Right renal cortex interstitium (tissue), 3 donors: ENCODE measurements at regions not wholly inside any gene's neighbourhood (a gene's known extent, or its start where the extent isn't known, plus 50 kb on each side); places are given as distances from the start of the nearest gene placed in this dataset.
"Not testable (repeated sequence)": the region's sequence is repeated elsewhere in the genome, so short reads cannot be mapped to it uniquely, and the experiment has no call there.

Experiments used
- DNase-seq, 3 donors: peaks; one replicate each; pipeline ENCODE4 v3.0.0-alpha.2; 2013; ENCODE audit warnings: low read depth in 3 of 3, low spot score in 2 of 3

DNA sequence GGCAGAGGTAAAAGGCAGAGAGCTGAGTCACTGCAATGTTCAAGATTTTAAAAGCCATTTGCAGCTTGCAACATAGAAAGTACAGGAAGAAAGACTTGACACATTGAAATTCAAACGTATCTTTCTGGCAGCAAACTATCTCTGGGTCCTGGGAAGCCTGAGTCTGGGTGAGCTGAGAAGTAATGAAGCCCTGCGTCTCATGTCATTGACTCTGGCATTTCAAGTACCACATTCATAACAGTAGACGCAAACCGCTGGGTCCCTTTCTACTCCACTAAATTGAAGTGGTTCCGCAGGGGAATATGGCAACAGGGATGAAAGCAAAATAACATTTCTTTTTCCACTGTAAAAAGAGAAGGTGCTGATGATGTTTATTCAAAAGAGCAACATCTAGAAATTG, 694.3 kb downstream of the BRINP1 start:
- no peak for DNase-seq

DNA sequence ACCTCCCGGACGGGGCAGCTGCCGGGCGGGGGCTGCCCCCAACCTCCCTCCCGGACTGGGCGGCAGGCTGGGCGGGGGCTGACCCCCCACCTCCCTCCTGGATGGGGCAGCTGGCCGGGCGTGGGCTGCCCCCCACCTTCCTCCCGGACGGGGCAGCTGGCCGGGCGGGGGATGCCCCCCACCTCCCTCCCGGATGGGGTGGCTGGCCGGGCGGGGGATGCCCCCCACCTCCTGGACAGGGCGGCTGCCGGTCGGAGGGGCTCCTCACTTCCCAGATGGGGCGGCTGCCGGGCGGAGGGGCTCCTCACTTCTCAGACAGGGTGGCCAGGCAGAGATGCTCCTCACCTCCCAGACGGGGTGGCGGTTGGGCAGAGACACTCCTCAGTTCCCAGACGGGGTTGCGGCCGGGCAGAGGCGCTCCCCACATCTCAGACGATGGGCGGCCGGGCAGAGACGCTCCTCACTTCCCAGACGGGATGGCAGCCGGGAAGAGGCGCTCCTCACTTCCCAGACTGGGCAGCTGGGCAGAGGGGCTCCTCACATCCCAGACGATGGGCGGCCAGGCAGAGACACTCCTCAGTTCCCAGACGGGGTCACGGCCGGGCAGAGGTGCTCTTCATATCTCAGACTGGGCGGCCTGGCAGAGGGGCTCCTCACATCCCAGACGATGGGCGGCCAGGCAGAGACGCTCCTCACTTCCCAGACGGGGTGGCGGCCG, 691.1 kb downstream of the BRINP1 start:
- DNase-seq: not testable (repeated sequence)

DNA sequence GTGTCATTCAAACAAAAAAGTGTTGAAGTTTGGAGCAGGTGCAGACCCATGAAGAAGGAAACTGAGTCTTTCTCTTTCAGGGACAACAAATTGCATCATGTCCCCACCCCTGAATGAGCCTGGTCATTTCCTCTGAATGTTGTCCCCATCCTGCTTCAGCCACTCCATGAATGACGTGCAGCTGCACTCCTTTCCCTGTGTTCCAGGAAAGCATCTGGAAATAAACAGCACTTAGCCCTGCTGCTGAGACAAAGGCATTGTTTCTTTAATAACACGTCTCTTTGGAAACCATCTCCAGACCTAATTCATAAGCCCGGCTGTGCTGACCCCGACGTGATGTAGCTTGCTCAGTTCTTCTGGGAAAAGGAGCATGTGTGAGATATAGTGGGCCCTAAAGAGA, 682.3 kb downstream of the BRINP1 start:
- no peak for DNase-seq

DNA sequence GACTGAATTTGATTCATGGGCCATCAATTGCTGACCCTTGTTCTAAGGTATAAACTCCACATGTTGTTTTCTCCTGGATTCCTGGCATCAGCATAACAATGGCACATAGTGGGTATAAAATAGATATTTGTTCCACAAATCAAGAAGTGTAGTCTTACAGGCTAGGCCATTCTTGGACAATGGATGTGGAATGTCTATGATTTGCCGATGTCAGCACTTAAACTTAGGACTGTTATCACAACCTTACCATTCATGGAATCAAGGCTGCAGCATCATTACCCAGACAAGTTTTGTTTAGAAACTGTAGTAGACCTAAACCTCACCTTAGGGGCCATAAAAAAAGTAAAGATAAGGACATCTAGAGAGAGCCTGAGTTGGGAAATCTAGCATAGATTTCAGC, 680.0 kb downstream of the BRINP1 start:
- DNase-seq: no peak

DNA sequence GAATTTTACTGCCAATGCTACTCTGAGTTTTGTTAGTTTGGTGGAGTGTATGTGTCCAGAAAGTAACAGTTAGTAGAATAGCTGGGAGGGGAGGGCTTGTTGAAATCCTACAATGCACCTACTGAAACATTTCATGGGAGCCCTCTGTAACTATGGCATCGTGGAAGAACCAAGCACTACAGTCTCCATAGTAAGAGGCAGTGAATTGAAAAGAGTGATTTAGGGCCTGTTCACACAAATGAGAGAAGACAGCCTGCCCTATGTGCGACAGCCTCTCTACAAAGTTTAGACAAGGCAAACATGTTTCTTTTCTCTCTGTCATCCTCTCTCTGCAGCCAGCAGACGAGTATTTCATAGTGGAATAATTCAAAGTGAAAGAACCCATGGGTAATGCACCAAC, 676.6 kb downstream of the BRINP1 start:
- DNase-seq: no peak

DNA sequence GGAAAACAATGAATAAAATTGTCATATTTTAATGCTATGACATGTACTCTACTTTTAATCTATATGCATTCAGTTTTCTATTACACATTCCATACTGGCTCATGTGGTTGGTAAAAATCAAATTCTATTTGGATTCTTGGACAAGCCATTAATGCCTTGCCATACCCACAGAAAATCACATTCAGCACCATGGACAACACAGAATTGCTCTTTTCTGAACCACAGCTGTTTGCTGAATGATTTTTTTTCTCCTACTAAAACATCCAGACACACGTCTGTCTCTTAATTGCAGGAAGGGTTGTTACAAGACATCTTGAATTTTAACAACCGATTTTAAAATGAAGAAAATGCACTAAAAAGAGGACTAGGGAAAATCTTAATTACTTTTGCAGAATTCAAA, 675.6 kb downstream of the BRINP1 start:
- no peak for DNase-seq

DNA sequence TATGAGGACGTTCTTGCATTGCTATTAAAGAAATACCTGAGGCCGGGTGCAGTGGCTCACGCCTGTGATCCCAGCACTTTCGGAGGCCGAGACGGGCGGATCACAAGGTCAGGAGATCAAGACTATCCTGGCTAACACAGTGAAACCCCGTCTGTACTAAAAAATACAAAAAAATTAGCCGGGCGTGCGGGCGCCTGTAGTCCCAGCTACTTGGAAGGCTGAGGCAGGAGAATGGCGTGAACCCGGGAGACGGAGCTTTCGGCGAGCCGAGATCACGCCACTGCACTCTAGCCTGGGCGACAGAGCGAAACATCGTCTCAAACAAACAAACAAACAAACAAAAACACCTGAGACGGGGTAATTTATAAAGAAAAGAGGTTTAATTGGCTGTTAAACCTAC, 674.0 kb downstream of the BRINP1 start:
- not testable (repeated sequence) for DNase-seq

DNA sequence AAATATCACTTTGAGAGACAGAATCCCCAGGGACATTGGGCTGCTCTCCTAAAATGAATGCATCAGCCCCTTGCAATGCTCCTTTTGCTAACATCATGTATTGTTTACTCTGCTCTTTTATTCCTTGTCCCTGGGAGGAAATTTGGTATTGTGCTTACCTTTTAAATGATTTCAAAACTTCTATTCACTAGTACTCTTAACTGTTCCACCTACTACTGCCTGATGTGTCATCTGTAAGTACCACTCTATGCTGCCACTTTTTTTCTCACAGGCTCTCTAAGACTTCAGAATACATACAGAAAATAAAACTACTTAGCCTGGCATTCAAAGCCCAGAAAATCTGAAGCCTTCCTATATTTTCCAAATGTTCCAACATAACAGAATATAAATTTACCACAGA, 667.2 kb downstream of the BRINP1 start:
- no peak for DNase-seq

DNA sequence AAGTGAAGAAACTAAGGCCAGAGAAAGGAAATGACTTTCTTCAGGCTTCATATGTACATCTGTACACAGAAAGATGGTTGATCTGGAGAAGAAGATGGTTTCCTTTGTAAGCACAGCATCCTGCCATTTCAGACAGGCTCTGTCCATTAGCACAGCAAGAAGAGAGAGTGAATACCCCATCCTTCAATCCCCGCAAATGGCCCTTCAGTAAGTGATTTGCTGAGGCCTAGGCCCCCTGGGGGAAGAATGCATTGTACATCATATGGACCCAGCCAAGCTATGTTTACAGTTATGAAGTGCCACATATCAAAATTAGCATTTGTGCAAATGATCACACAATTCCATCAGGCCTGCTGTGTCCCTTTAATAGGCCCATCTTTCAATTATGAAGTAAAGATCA, 657.4 kb downstream of the BRINP1 start:
- no peak for DNase-seq

DNA sequence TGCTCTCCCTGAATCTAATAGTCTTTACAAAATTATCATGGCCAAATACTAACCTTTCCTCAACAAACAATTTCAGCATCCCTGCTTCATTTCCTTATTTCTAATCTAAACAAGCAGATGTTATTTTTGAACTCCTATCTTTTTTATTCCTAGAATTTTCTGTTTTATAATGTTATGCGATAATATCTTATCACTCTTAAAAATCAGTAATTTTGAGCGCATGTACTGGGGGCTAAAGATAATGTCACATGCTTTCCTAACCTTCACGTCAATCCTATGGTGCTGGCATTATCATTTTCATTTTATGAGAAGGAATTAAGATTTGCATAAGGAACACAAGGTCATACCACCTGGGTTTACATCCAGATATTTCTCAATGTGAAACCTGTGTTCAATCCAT, 648.0 kb downstream of the BRINP1 start:
- no peak for DNase-seq

DNA sequence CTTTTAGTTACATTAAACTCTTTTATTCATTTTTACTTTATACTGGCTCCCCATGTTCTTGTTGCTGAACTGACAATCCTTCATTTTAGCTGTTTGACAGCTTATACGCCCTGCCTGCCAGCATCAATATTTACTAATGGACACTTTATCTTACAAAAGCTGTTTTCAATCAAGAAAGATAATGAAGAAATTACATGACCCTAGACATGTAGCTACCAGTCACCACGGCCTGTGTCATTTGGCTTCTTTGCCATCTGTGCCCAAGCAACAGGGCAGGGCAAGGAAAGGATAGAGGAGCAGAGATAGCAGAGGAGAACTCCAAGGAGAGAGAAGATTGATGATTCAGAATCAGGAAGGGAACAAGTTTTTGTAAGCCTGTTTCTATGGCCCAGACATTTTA, 647.3 kb downstream of the BRINP1 start:
- DNase-seq: no peak

DNA sequence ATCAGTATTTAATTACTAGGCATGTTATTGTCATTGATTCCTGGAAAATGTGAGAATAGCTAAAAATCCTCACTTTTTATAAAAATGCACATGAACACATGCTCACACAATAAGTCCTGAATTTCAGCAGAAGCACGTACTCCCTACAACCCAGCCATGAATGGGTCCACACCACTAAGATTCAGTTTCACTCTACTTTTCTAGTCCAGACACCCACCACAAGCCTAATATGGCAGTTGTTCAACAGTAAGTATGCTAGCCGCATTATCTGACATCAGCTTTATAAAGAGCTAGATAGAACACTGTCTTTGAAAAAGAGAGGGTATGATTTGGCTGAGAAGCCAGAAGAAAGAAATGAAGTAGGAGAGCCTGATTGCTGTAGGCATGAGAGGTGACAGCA, 639.3 kb downstream of the BRINP1 start:
- no peak for DNase-seq

DNA sequence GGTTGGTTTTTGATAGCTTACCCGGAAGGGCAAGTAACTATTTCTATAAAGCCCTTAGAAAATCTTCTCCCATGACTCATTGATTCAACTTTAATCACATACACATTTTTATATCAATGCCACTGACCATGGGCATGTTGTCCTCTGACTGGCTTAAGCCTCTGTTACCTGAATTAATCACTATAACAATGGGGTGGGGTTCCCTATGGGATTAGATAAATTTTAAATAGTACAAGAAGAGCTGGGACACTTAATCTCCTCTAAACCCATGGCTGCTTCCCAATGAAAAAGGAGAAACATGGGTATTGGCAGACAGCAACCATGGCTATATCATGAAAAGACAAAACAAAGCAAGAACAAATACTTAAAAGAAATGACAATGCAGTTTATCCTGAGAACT, 636.2 kb downstream of the BRINP1 start:
- no peak for DNase-seq

DNA sequence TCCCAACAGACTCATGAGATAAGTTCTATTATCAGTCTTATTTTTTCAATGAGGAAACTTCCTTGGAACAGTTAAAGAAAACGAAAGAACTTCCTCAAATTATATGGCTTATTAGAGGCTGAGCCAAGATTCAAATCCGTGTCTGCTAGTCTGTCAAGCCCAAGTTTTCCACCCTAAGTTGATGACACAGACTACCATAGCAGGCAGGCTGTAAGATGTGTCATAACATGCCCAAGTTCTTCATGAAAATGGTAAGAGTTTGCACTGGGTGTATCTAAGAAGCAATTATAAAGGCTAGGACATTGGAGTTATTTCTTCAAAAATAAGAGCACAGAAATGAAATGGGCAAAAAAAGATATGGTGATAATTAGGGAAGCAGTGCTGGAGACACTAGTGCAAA, 634.5 kb downstream of the BRINP1 start:
- no peak for DNase-seq

DNA sequence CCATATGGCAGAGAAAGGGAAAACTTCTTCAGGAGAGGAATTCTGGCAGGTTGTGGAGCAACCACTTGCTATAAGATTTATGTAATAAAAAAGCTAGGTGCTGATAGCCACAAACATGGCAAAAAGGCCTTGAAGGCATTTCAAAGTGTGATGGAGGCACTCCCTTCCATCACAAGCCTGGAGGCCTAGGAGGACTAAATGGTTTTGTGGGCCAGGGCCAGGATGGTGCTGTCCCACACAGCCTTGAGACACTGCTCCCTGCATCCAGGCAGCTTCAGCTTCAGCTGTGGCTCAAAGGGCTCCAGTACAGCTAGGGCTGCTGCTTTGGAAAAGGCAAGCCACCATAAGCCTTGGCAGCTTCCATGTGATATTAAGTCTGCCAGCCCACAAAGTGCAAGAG, 632.8 kb downstream of the BRINP1 start:
- DNase-seq: no peak

DNA sequence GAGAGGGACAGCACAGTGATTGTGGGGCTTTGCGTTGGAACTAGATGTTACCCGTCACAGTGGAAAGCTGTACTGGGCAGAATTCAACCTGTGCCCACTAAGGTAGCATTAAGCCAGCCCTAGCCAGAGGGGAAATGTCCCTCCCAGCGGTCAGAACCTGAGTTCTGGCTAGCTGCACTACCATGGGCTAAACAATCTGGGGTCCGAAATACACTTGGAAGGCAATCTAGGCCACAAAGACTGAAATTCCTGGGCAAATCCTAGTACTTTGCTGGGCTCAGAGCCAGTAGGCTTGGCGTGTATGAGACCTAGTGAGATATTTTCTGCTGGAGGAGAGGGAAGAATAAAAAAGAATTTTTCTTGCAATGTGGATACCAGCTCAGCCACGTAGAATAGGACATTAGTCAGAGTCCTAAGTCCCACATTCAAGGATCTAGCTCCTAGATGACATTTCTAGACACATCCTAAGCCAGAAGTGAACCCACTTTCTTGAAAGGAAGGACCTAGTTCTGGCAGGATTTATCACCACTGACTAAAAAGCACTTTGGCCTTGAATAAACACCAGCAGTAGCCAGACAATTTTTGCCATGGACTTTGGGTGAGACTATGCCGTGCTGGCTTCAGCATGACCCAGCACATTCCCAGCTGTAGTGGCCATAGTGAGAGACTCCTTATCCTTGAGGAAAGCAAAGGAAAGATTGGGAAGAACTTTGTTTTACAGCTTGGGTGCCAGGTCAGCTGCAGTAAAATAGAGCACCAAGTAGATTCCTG, 618.0 kb downstream of the BRINP1 start:
- DNase-seq: no peak

DNA sequence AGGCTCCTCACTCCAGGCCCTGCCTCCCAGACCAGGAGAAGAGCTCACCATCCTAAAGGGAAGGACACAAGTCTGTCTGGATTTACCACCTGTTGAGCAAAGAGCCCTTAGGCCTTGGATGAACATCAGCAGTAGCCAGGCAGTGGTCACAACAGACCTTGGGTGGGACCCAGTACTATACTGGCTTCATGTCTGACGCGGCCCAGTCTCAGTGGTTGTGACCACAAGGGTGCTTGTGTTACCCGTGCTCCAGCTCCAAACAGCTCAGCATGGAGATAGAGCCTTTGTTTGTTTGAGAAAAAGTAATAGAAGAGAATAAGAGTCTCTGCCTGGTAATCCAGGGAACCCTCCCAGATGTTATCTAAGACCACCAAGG, 617.4 kb downstream of the BRINP1 start:
- DNase-seq: no peak

DNA sequence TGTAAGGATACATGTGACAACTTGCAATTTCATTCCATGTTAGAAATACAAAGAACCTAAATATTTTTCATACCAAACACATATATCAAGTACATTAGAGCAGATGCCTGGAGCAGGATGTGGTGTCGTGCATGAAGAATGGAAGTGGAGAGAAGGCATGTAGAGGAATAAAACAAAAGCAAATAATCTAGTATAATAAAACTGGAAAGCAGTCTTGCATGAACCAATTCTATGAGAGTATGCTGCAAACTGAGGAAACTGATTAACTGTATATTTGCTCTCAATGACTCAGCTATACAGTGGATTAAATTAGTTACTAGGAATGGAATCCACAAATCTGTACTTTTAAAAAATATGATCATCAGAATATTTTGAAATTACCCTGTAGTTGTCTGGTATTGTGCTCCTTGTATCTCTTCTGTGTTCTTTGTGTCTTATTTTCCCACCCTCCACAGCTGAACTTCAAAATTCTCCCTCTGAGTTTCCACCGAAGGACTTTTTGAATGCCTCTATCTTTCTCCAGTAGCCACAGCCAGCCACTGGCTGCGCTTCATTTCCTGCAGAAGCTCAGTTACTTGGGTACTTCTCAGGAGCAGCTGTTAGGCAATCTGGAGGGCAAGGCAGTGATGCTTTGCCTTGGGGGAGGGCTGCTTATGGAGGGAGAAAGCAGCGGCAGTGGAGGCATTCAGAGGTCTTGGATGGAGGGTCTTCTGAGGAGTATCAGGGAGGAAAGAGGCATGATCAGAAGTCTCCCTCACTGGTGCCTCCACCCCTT, 608.0 kb downstream of the BRINP1 start:
- DNase-seq: no peak

DNA sequence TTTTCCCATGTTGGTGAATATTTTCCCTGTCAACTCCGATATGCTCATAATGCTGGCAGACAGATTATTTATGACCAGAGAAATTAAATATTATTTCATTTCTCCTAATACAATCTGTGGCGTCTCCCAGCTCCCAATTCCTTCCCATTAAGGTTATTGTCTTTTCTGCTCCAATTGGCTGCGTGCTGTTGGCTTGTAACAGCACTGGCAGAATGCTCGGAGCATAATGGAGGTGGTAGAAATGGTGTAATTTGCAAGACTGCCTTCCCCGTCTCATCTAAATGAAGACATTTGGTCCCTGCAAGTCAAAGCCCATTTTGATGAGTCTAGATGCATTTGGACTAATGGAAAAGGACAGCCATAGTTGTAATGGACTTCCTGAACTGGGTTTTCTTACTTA, 601.7 kb downstream of the BRINP1 start:
- DNase-seq: no peak

DNA sequence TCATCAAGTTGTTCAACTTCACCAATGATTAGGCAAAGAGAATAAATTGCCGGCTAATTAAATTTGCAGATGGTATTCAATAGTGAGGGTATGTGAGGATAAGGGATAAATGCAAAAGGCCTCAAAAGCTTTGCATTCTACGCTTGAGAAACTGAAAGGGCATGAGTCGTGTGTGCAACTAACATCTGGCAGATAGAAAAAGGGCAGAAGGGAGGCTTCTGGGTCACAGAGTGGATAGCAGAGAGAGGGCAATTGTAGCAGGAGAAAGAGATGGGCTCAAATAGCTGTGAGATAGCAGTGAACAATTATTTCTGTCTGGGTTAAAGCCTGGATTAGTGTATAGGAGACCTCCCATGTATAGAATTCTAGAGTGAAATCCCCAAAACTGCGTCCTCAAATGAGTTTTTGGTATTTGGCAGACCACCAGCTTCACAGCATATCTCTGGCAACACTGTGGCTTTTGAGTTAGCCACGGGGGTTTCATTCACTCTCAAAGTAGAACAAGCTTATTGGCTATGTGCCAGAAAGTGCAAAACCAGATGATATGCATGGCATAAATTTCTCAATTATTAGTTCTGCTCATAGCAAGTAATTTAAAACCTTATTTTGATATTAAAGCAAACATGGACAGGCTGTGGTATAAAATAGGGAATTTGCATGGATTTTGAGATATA, 586.3 kb downstream of the BRINP1 start:
- DNase-seq: no peak

DNA sequence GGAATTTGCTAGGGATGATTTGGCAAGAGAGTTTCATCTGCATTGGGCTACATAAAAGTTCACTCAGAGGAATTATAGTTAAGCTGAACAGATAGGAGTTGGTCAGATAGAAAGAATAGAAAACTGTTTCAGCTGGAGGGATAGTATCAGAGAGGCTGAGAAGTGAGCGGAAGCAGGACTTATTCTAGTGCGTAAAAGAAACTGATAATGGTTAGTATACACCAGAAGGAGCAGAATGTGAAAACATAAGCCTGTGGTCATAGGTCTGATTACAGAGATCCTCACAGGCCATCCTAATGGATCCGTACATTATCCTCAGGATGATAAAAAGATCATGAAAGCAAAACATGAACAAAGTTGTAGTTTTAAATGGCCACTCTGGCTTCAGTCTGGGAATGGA, 585.2 kb downstream of the BRINP1 start:
- no peak for DNase-seq
